IMR-90 (cell line): ENCODE measurements at regions not wholly inside any gene's neighbourhood (a gene's known extent, or its start where the extent isn't known, plus 50 kb on each side); places are given as distances from the start of the nearest gene placed in this dataset.

Source experiments
- ATAC-seq: fragments of 200-7000 bp; cut with Tn5 transposase; 2 replicates; pipeline ENCODE4 v1.9.1; 2020; ENCODE audit warnings: low read depth, mild to moderate bottlenecking, moderate library complexity
- BruUV-seq: library from RNA; stranded (reverse); fragments of 400-500 nt; replicated peaks from 2 replicates; lab custom pipeline; 2021; lab: Mats Ljungman, UMichigan
- CTCF ChIA-PET: fragments of 300-600 bp; formaldehyde crosslinking; extraction: SDS; loops from one replicate; lab custom pipeline; 2021; ENCODE audit warnings: antibody characterized with exemption; lab: Yijun Ruan, JAX
- POLR2A ChIA-PET: fragments of 300-600 bp; sonication (Branson Sonifier 250); formaldehyde crosslinking; loops from one replicate; lab custom pipeline; 2022; ENCODE audit warnings: antibody characterized with exemption; ENCODE audit not compliant: unreplicated experiment; lab: Charles Lee
- DNase-seq: peaks from one replicate; pipeline ENCODE4 v3.0.0; 2013
- H2AFZ ChIP-seq: replicated peaks from 2 replicates; pipeline ENCODE3; 2013; ENCODE audit warnings: low read length, mild to moderate bottlenecking; ENCODE audit not compliant: poor library complexity
- H2AK5ac ChIP-seq: 2 replicates; pipeline ENCODE4 v1.6.1; 2013; ENCODE audit warnings: low read depth, low read length, inconsistent platforms
- H2AK9ac ChIP-seq: replicated peaks from 2 replicates; pipeline ENCODE3; 2013; ENCODE audit warnings: mild to moderate bottlenecking, low read depth, low read length, moderate library complexity; ENCODE audit not compliant: poor library complexity
- H2BK120ac ChIP-seq: 2 replicates; pipeline ENCODE4 v1.6.1; 2013; ENCODE audit warnings: low read depth, low read length, inconsistent platforms
- H2BK15ac ChIP-seq: 3 replicates; pipeline ENCODE4 v1.6.1; 2013; ENCODE audit warnings: low read depth, low read length, inconsistent platforms
- H2BK20ac ChIP-seq: 2 replicates; pipeline ENCODE4 v1.6.1; 2013; ENCODE audit warnings: low read depth, mild to moderate bottlenecking, inconsistent platforms, low read length, moderate library complexity
- H2BK5ac ChIP-seq: 2 replicates; pipeline ENCODE4 v1.6.1; 2013; ENCODE audit warnings: mild to moderate bottlenecking, low read depth, low read length, inconsistent platforms; ENCODE audit not compliant: poor library complexity, severe bottlenecking
- H3K14ac ChIP-seq: replicated peaks from 2 replicates; pipeline ENCODE4 v1.6.1; 2013; ENCODE audit warnings: low read depth, low read length, inconsistent platforms
- H3K18ac ChIP-seq: 2 replicates; pipeline ENCODE4 v1.6.1; 2013; ENCODE audit warnings: low read depth, low read length, control low read depth
- H3K23ac ChIP-seq: 2 replicates; pipeline ENCODE4 v1.6.1; 2013; ENCODE audit warnings: low read depth, low read length, inconsistent platforms
- H3K27ac ChIP-seq: 2 replicates; pipeline ENCODE4 v1.5.1; 2013; ENCODE audit warnings: mild to moderate bottlenecking, control low read depth, low read length; ENCODE audit not compliant: insufficient read depth
- H3K27me3 ChIP-seq: 2 replicates; pipeline ENCODE4 v1.6.1; 2013; ENCODE audit warnings: low read length; ENCODE audit not compliant: control insufficient read depth, insufficient read depth
- H3K36me3 ChIP-seq: 2 replicates; pipeline ENCODE4 v1.6.1; 2013; ENCODE audit warnings: low read length, mixed read lengths; ENCODE audit not compliant: control insufficient read depth, insufficient read depth
- H3K4ac ChIP-seq: 2 replicates; pipeline ENCODE4 v1.6.1; 2013; ENCODE audit warnings: low read depth, low read length, inconsistent platforms
- H3K4me1 ChIP-seq: 2 replicates; pipeline ENCODE4 v1.6.1; 2013; ENCODE audit warnings: low read length, mixed read lengths; ENCODE audit not compliant: control insufficient read depth, insufficient read depth
- H3K4me2 ChIP-seq: 2 replicates; pipeline ENCODE4 v1.6.1; 2013; ENCODE audit warnings: low read depth, mild to moderate bottlenecking, control low read depth, low read length, moderate library complexity
- H3K4me3 ChIP-seq: 2 replicates; pipeline ENCODE4 v1.5.1; 2013; ENCODE audit warnings: low read depth, mild to moderate bottlenecking, control low read depth, low read length, moderate library complexity; ENCODE audit not compliant: insufficient read depth
- H3K56ac ChIP-seq: 2 replicates; pipeline ENCODE4 v1.6.1; 2013; ENCODE audit warnings: low read length, inconsistent platforms; ENCODE audit not compliant: insufficient read depth; ENCODE audit errors: extremely low read depth
- H3K79me1 ChIP-seq, 2 experiments: 2 replicates each; pipeline ENCODE4 v1.6.1; 2013; ENCODE audit warnings: low read length in 2 of 2, inconsistent platforms in 1 of 2, low read depth in 1 of 2
- H3K9ac ChIP-seq: 2 replicates; pipeline ENCODE4 v1.6.1; 2013; ENCODE audit warnings: low read depth, low read length, control low read depth
- H3K9me1 ChIP-seq: 2 replicates; pipeline ENCODE4 v1.6.1; 2013; ENCODE audit warnings: low read length, inconsistent platforms; ENCODE audit not compliant: insufficient read depth
- H3K9me3 ChIP-seq: 2 replicates; pipeline ENCODE4 v1.6.1; 2013; ENCODE audit warnings: low read length; ENCODE audit not compliant: control insufficient read depth, insufficient read depth
- H4K20me1 ChIP-seq: 2 replicates; pipeline ENCODE4 v1.6.1; 2013; ENCODE audit warnings: low read length, inconsistent platforms; ENCODE audit not compliant: insufficient read depth
- H4K5ac ChIP-seq: 2 replicates; pipeline ENCODE4 v1.6.1; 2013; ENCODE audit warnings: mild to moderate bottlenecking, low read depth, low read length, control low read depth
- H4K8ac ChIP-seq, 2 experiments: 2 replicates each; pipeline ENCODE4 v1.6.1; 2013; ENCODE audit warnings: low read depth in 2 of 2, low read length in 2 of 2, control low read depth in 1 of 2, inconsistent platforms in 1 of 2
- H4K91ac ChIP-seq: 2 replicates; pipeline ENCODE4 v1.6.1; 2013; ENCODE audit warnings: low read depth, low read length, inconsistent platforms; ENCODE audit not compliant: insufficient read depth
- BHLHE40 ChIP-seq: fragments of 150-350 bp; IDR thresholded peaks from 2 replicates; pipeline ENCODE4 v1.6.1; 2016; ENCODE audit warnings: mild to moderate bottlenecking, low read depth, low read length
- CEBPB ChIP-seq: IDR thresholded peaks from 2 replicates; pipeline ENCODE4 v1.6.1; 2012; ENCODE audit warnings: low read depth, low read length, improper control_type of control experiment
- CHD1 ChIP-seq: IDR thresholded peaks from 2 replicates; pipeline ENCODE4 v1.6.1; 2012; ENCODE audit warnings: low read depth, low read length, improper control_type of control experiment
- FOS ChIP-seq: fragments of 150-350 bp; IDR thresholded peaks from 2 replicates; pipeline ENCODE4 v1.6.1; 2016; ENCODE audit warnings: low read depth, low read length
- MAFK ChIP-seq: IDR thresholded peaks from 2 replicates; pipeline ENCODE4 v1.6.1; 2012; ENCODE audit warnings: low read depth, low read length, improper control_type of control experiment
- MAZ ChIP-seq: IDR thresholded peaks from 2 replicates; pipeline ENCODE4 v1.6.1; 2012; ENCODE audit warnings: low read depth, mild to moderate bottlenecking, low read length, improper control_type of control experiment, moderate library complexity, borderline replicate concordance
- MXI1 ChIP-seq: IDR thresholded peaks from 2 replicates; pipeline ENCODE4 v1.6.1; 2012; ENCODE audit warnings: low read depth, mild to moderate bottlenecking, low read length, moderate library complexity, borderline replicate concordance
- NFE2L2 ChIP-seq: fragments of 150-350 bp; IDR thresholded peaks from 2 replicates; pipeline ENCODE4 v1.6.1; 2016; ENCODE audit warnings: low read depth, mild to moderate bottlenecking, low read length
- POLR2A ChIP-seq: IDR thresholded peaks from 2 replicates; pipeline ENCODE4 v1.6.1; 2012; ENCODE audit warnings: mild to moderate bottlenecking, low read depth, low read length
- RAD21 ChIP-seq: IDR thresholded peaks from 2 replicates; pipeline ENCODE4 v1.6.1; 2012; ENCODE audit warnings: low read length, improper control_type of control experiment
- RCOR1 ChIP-seq: IDR thresholded peaks from 2 replicates; pipeline ENCODE4 v1.6.1; 2012; ENCODE audit warnings: mild to moderate bottlenecking, low read length, improper control_type of control experiment; ENCODE audit not compliant: insufficient replicate concordance
- RFX5 ChIP-seq: IDR thresholded peaks from 2 replicates; pipeline ENCODE4 v1.8.0; 2012; ENCODE audit warnings: low read depth, mild to moderate bottlenecking, low read length, moderate library complexity
- SMC3 ChIP-seq: fragments of 150-350 bp; IDR thresholded peaks from 2 replicates; pipeline ENCODE4 v1.6.1; 2016; ENCODE audit warnings: low read depth, mild to moderate bottlenecking, antibody characterized with exemption, low read length, moderate library complexity
- WGBS, 2 experiments: methylation state at CpG; one replicate each; pipeline versions ENCODE4 v1.1.5 to v1.1.7; 2013; ENCODE audit warnings: missing lambda C conversion rate in 2 of 2; ENCODE audit not compliant: insufficient read length in 1 of 2; ENCODE audit errors: extremely low coverage in 2 of 2; 5-methylcytosine and 5-hydroxymethylcytosine counted together
- dilution Hi-C: fragments of 300-500 bp; cut with HindIII; formaldehyde crosslinking; loops from one replicate; pipeline ENCODE4 v1.14.3; 2018; ENCODE audit warnings: low sequenced_read_pairs; ENCODE audit not compliant: unreplicated experiment
- in situ Hi-C: fragments of 300-500 bp; cut with MboI; formaldehyde crosslinking; loops from 3 replicates; pipeline ENCODE4 v1.14.3; 2019; ENCODE audit warnings: low sequenced_read_pairs, inconsistent platforms, mixed read lengths
- intact Hi-C: fragments of 100-400 bp; cut with micrococcal nuclease; formaldehyde crosslinking; loops from 2 replicates; pipeline ENCODE4 v1.10.0; 2022
- TF ChIP-seq, protein P1 (sequence below): fragments of 150-350 bp; IDR thresholded peaks from 2 replicates; pipeline ENCODE4 v1.6.1; 2017; ENCODE audit warnings: mild to moderate bottlenecking, antibody characterized with exemption, low read length, low read depth
- TF ChIP-seq, protein P2 (sequence below): conservative IDR thresholded peaks from 2 replicates; pipeline ENCODE4 v1.5.1; 2012; ENCODE audit warnings: mild to moderate bottlenecking, low read depth, low read length, improper control_type of control experiment

DNA sequence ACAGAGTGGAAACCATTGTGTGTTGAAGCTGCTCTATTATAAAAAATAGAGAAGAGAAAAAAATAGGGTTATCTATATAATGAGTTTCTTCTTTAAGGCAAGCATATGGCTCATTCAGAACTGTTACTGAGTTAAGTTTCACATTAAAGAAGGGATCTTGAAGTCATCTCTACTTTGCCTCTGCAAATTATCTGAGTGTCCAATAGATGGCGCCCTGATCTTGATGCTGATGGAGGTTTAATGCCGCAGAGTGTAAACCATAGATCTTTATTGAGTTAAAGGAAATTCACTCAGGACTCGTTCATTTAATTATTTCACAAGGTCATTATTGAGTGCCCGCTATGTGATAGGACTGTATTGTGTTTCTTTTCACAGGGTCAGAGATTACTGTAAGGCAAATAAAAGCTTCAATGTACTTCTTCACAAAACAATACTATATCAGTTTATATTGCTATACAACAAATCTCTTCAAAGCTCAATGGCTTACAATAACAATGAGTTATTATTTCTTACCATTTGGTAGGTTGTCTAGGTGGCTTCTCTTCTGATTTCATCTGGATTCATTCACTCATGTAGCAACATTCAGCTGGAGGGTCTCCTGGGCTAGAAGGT lies 171.4 kb downstream of the NSUN3 start:
- Histone ChIP-seq H4K5ac (no peak overlapping the region), H4K91ac (no peak overlapping the region), H2BK15ac (no peak overlapping the region), H3K79me1 (no peaks in the 10 kb centered on the region), H3K9me3 (no peaks in the 10 kb centered on the region), H2AFZ (no peak overlapping the region), H2BK20ac (no peak overlapping the region), H3K18ac (no peak overlapping the region), H2AK5ac (no peak overlapping the region), H3K9me1 (no peaks in the 10 kb centered on the region), H3K14ac (no peak overlapping the region), H2BK5ac (no peak overlapping the region), H3K4me1 (no peaks in the 10 kb centered on the region), H3K27ac (no peak overlapping the region), H3K4me3 (no peak overlapping the region), H3K36me3 (no peaks in the 10 kb centered on the region), H4K8ac (no peak overlapping the region), H3K4ac (no peak overlapping the region), H3K56ac (no peak overlapping the region), H3K4me2 (no peak overlapping the region), H3K9ac (no peak overlapping the region), H3K27me3 (no peaks in the 10 kb centered on the region), H3K23ac (no peak overlapping the region), H2BK120ac (no peak overlapping the region), H2AK9ac (no peak overlapping the region), H4K20me1 (no peaks in the 10 kb centered on the region)
- CTCF ChIA-PET: interaction anchor here (0.6 to 1.6 kb wide), 3 partner anchors 10 to 471 kb away, joined by 3 to 6 read pairs (median 4); no protein-coding TSS in a partner anchor
- no CpG with 5 or more reads among the region's 4 CpGs for WGBS, 2 experiments
- intact Hi-C loops: no loop called here
- DNase-seq (peak; percentile 44), ATAC-seq (peak; percentile 65)
- TF ChIP-seq, protein P1, sequence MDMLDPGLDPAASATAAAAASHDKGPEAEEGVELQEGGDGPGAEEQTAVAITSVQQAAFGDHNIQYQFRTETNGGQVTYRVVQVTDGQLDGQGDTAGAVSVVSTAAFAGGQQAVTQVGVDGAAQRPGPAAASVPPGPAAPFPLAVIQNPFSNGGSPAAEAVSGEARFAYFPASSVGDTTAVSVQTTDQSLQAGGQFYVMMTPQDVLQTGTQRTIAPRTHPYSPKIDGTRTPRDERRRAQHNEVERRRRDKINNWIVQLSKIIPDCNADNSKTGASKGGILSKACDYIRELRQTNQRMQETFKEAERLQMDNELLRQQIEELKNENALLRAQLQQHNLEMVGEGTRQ: no peak
- TF ChIP-seq POLR2A (no peak), CHD1 (no peak), RFX5 (no peak), CEBPB (no peak), SMC3 (peak; percentile 20; the same call in 1 of the 2 replicates), NFE2L2 (no peak), MAZ (no peak), MAFK (no peak), FOS (no peak), RAD21 (peak; percentile 48; the same call in 1 of the 2 replicates), BHLHE40 (no peak), MXI1 (no peak), RCOR1 (no peak)
- TF ChIP-seq, protein P2, sequence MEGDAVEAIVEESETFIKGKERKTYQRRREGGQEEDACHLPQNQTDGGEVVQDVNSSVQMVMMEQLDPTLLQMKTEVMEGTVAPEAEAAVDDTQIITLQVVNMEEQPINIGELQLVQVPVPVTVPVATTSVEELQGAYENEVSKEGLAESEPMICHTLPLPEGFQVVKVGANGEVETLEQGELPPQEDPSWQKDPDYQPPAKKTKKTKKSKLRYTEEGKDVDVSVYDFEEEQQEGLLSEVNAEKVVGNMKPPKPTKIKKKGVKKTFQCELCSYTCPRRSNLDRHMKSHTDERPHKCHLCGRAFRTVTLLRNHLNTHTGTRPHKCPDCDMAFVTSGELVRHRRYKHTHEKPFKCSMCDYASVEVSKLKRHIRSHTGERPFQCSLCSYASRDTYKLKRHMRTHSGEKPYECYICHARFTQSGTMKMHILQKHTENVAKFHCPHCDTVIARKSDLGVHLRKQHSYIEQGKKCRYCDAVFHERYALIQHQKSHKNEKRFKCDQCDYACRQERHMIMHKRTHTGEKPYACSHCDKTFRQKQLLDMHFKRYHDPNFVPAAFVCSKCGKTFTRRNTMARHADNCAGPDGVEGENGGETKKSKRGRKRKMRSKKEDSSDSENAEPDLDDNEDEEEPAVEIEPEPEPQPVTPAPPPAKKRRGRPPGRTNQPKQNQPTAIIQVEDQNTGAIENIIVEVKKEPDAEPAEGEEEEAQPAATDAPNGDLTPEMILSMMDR: peak; percentile 55
- dilution Hi-C loops: no loop called here
- POLR2A ChIA-PET: no interaction called here
- BruUV-seq: no TSS peak
- in situ Hi-C loops: no loop called here
